AG08395 (cell line): ENCODE measurements at regions not wholly inside any gene's neighbourhood (a gene's known extent, or its start where the extent isn't known, plus 50 kb on each side); places are given as distances from the start of the nearest gene placed in this dataset.

ENCODE experiments used
- DNase-seq: peaks from one replicate; pipeline ENCODE4 v3.0.0; 2012; ENCODE audit warnings: mixed read lengths, low spot score

- no peak for DNase-seq
Observed at GRCh38 chr7:13139436-13139835, 452.0 kb downstream of the ARL4A start.

- no peak for DNase-seq
Observed at GRCh38 chr7:13144673-13145072, 457.2 kb downstream of the ARL4A start.

DNA sequence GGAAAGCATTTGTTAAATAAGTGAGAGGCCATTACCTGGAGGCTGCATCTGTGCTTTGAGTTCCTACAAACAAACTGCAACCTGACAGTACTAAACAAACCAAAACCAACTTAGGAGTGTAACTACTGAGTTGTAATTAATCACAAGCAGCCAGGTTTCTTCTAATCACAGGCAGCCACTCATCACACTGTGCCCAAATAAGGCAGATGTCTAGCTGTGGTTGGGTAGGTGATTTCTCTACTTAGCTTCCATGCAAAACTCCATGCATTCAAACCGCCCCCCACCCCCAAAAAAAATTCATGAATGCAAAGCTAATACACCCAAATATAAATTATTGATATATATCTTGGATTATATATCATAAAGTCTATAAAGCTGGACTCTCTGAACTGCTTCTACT is 461.1 kb downstream of the ARL4A start:
- no peak for DNase-seq

DNA sequence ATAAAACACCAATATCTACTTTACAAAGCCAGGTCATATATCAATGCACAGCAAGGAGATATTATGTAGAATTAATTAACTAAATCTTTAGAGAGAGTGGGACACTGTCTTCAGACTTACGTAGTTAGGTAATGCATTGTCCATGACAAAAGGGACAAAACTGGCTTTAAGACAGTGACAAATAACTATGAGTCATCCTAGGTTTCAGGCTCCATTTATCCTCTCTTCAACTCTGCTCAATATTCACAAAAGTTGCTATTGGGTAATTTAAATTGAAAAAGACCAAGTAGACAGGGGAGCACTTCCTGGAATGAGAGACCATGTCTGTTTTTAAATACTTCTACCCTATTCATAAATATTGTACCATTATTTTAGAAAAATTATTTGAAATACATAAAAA is 464.5 kb downstream of the ARL4A start:
- DNase-seq, result no peak

- DNase-seq, result no peak
Observed at GRCh38 chr7:13152755-13153154, 465.3 kb downstream of the ARL4A start.

- DNase-seq, result no peak
Observed at GRCh38 chr7:13153266-13153665, 465.8 kb downstream of the ARL4A start.

DNA sequence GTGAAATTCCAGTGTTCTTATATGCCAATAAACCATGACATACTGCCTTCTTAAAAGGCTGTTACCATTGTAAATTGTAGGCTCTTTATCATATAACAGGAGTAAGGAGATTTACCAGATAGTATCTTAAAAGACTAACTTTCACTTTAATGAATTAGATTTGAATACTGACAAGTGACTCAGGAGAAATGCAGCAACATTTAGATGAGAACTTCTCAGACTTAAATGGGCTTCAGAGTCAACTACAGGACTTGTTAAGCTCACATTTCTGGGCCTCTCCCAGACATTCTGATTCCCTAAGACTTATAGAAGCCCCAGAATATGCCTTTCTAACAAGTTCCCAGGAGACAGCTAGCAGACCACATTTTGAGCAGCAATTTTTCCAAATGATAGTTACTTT is 466.3 kb downstream of the ARL4A start:
- DNase-seq, result no peak

DNA sequence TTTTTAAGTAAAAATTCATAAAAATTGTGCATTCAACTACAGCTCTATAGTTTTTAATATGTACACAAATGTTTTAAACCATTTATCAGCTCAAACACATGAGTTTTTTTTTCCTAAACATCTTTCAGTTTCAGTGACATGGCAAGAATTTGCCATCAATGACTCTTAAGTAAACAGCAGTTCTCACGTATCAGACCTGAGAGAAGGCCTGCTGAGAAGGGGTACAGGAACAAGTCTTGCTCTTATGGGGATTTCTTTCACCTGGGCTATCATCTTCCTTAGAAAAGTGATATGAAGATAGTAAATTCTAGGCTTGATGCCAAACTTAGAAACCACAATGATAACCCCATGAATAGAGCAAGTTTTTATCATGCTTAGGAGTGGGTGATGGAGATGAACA is 467.8 kb downstream of the ARL4A start:
- DNase-seq, result no peak

DNA sequence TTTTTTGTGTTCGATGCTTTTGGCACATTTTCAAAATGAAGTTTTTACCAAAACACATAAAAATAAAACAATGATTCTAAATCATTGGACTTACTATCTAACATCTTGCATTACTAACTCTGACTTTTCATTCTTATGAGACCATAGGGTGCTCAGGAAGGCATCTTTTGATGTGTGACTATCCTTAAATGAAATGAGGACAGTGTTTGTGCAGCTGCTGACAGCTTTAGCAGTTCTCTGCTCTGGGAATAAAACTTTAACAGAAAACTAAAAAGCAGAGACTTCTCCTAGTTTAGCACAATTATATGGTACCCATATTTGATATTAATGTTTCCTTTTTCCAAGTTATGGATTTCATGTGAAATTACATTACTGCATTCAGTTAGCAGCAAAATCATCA is 471.6 kb downstream of the ARL4A start:
- DNase-seq, result no peak

GRCh38 chr7:13159467-13160184 is 472.2 kb downstream of the ARL4A start:
- DNase-seq, result no peak

DNA sequence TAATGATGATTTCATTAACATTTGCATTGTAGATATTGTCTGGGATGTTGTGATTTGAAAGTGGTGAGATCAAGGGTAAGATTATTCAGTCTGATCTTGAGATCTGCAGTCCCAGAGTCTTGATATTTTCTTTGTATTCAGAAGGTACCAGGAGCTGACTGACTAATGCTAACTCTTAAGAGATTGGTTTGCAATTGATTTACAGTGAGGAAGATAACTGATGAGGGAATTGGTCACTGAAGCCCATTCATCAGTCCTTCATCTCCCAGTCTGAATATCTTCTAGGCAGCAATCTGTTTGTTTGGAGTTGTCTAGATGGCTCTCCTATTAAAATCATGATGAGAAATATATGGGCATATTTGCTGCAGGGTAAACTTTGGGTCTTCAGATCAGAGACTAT is 473.7 kb downstream of the ARL4A start:
- no peak for DNase-seq

DNA sequence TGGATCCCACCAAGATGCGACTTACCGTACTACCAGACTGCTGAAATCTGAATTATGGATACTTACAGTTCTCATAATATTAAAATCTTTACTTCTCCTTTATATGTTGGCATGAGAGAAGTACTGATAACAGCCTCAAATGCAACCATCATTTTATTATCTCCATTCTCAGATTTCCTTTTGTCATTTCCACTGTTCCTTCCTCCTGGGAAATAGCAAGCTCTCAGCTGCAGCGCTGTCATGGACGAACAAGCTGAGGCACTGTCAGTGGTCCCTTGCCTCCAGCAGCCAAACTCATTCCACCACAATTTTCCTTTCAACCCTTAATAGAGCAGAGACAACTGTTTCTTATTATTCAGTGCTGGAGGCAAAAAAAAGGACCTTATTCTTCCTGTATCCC is 478.4 kb downstream of the ARL4A start:
- DNase-seq, result no peak

DNA sequence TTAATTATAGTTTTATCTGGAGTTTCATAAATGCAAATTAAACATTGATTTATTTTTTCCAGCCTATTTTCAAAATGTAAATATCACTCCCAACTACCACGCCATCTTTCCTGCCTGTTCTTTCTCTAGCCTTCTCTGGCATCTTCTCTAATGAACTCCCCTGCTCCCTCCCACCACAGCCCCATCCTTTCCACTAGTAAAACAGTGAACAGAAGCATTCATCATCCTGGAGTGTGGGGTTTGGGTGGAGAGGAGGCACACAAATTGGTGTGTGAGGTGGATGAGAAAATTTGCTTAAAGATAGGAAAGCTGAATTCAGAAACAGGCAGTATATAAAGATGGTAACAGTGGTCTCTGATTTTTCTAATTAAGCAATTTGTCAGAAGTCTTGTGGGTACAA is 479.4 kb downstream of the ARL4A start:
- DNase-seq, result no peak

DNA sequence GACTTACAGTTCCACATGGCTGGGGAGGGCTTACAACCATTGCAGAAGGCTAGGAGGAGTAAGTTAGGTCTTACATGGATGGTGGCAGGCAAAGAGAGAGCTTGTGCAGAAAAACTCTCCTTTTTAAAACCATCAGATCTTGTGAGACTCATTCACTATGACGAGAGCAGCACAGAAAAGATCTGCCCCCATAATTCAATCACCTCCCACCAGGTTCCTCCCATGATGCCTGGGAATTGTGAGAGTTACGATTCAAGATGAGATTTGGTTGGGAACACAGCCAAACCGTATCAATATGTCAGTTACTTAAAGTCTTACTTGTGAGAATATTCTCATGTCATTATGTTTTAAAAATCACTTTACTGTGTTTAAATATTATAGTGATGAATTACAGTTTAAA is 481.9 kb downstream of the ARL4A start:
- no peak for DNase-seq

- DNase-seq, result no peak
Observed at GRCh38 chr7:13174991-13175390, 487.6 kb downstream of the ARL4A start.

GRCh38 chr7:13179011-13179582 is 491.7 kb downstream of the ARL4A start:
- DNase-seq, result no peak

DNA sequence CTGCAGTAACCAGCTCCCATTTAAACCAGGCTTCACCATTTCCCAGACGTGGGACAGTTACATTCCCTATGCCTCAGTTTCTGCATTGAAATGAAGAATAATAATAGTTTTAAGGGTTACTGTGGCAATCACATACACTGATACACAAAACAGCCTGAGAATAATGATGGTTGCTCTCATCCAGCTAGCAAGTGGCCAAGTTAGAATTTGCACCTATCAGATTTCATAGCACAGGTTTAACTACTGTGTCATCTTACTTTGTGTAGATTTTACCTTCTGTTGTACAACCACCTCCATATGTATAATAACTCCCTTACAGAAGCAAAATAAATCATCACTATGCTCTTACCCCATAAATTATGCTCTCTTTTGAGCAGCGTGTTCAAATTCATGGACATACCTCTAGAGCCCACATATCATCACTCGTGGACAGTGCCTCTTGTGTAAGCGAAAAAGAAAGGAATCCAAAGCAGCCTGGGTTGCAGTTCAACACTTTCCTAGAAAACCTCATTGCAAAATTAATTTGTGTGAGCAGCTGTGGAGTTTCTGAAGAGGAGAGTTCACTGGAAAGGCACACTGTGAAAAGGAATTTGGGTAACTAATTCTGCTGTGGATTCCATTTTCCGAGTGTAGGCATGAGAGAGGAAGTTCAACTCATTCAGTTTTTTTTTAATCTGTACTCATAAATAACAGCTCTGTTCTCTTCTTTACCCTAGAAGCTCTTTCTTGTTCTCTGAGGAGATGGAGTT is 492.5 kb downstream of the ARL4A start:
- DNase-seq, result no peak

GRCh38 chr7:13181216-13181615 is 493.8 kb downstream of the ARL4A start:
- no peak for DNase-seq

DNA sequence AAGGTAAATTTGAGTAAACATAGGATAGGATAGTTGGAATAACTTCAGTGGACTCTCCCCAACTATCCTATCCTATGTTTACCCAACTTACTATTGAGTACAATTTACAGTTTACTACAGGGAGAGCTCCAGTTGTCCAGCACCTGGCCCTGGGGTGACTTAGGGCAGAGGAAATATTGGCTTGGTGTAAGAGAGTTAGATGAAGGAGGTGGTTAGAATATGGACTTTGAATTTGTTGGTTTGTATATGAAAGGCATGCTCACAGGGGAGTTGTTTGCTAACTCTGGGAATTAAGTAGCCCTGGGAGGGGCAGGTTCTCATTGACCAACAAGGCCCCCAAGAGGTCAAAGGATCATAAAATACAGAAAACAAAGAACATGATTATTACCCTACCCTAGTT is 497.7 kb downstream of the ARL4A start:
- no peak for DNase-seq

DNA sequence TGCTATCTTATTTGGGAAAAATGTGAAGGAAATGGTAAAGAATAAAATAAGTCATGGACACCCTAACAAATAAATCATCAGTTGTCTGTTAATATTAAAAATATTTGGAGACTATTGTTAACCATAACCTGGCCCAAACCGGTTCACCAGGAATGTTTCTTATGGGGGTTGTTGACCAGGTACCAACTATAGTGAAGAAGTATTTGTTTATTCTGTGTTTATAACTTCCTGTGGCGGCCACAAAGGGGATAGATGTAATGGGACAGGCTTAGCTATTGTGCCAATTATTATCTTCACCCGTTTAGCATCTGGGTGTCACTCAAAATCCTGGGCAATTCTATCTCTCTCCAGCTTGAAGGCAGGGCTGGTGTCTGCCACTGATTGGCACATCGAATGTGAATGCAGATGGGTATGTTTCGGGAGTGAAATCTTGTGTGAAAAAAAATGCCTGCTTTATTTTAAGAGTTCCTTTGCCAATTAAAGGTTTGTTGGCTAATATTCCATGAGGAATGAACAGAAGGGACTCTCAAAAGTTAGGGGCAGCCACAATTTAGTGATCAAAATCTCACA is 500.9 kb downstream of the ARL4A start:
- no peak for DNase-seq

GRCh38 chr7:13188922-13189321 is 501.5 kb downstream of the ARL4A start:
- no peak for DNase-seq

DNA sequence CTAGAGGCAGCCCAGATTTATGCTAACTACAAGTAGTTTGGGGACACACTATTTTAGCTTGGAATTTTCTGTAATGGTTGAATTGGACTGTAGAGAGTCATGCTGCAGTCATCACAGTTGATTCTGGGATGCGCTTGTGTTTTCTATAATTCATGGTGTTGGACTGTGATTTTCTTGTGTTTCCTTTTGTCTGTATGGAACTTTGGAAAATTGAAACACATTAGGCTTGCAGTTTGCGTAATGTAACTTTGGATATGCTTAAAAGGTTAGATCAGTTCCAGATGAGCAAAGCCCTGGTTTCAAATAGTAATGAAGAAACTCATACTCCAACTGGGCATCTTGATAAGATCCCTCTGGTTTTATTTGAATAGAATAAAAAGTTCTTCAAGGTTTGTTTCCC is 502.2 kb downstream of the ARL4A start:
- no peak for DNase-seq

DNA sequence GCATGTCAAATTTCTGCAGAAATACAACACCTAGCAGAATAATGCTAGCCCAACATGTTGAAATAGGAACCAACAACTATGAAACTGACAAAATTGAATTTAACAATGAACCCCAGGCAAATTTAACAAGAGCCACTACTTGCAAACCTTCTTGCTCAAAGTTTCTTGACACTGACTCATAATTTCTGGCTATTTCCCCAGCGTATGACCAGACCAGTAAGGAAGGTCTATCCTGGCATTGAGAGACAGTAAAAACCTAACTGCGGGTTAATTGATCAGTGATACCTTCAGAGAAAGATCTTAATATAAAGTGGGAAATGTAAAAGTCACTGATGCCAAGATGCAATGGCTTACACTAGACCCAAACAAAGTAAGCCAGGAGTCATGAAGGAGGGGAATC is 510.1 kb downstream of the ARL4A start:
- no peak for DNase-seq
